ENCODE measurements at regions not wholly inside any gene's neighbourhood (a gene's known extent, or its start where the extent isn't known, plus 50 kb on each side); places are given as distances from the start of the nearest gene placed in this dataset.

DNA sequence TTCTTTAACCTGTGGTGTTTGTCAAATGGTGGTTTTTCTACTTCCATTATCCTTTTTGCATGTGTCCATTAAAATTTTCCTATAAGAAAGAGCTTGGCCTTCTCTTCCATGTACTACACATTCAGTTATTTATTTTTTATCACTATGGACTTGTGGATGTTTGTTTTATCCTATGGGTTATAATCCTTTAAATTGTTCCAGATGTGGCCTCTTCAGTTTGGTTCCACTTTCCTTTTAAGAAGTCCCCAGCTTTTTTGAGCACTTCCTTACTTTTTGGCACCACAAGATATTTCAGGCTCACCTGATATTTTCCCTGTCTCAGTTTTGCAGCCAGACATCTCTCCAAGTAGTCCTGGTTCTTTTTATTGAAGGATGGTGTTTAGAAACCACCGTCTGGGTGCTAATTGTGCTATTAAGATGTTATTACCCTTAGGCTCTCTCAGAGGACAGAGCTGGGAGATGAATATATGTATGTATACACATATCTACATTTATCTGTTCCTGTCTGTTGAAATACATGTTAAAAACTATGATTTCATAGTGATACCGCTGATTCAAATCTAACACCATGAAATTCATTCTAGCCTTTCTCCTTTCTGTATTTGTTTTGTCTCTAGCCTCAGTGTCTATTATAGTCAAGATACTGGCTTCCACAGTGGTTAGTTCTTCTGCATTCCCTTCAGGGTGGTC, 408.5 kb upstream of the RGS6 start:
- DNase-seq = no peak

DNA sequence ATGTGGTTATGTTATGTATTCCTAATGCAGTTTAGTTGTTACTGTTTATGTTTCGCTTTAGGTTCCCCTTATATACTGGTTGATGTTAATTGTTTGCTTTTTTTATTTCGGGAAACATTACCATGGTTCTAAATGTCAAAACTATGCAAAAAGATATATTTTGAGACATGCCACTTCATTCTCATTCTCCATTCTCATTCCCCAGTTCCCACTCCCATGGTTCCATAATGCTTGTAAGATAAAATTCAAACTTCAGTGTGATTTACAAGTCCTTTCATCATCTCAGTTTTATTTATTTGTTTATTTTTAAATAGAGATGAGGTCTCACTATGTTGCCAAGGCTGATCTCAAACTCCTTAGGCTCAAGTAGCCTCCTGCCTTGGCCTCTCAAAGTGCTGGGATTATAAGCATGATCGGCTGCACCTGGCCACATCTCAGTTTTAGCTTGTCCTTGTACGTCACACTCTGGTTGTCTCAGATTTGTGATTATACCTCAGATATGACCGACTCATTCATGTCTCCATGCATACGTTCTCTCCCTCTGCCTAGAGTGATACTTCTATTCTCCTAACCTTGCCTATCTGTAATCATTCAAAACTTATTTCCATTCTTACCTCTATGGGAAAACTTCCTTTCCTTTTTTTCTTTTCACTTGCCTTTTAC, 407.8 kb upstream of the RGS6 start:
- DNase-seq = no peak

DNA sequence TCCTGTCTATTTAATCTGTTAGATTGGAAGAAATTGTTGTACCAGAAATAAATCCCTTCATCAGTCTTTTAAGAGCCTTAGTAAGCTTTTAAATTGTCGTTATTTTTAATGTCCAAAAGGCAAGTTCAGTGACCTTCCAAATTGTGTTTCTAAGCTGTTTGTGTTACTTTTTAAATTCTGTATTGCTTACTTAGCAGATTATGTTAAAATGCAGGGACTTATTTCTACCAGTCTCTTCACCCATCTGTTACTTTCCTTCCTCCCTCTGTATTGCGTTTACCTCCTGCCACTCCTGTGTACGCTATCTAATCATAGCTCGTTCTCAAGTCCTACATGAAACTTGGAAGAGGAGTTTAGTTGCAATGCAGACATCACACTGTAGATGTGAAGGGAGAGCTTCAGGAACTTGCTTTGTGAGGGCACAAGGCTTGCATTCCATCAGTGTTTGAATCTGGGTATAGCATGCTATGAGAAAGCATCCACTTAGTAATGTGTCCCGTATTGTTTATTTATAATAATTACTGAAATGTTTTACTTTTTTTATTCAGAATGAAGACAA, 406.5 kb upstream of the RGS6 start:
- no peak for DNase-seq

DNA sequence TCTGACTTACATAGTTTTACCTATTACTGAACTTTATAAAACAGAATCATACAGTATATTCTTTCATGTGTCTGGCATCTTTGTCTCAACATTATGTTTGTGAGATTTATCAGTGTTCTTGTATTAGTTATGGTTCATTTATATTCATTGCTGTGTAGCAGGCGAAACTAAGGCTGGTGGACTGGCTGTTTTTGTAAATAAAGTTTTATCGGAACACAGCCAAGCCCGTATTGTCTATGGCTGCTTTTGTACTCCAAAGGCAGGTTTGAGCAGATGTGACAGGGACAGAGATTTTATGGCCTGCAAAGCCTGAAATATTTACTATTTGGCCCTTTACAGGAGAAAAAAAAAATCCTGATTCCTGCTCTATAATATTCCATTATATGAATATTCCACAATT, 405.8 kb upstream of the RGS6 start:
- DNase-seq = no peak

DNA sequence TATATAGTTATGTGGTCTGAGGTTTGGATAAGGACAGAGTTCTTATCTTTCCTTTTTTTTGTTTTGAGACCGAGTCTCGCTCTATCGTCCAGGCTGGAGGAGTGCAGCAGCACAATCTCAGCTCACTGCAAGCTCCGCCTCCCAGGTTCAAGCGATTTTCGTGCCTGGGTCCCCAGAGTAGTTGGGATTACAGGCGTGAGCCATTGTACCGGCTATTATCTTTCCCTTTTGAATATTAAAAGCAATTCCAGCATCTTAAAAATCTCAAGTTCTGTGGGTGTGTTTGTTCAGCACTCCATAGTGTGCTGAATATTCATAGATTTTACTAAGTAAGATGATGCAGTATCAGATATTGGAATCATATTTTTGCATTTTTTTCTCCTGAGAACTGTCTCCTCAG, 404.4 kb upstream of the RGS6 start:
- DNase-seq = no peak

DNA sequence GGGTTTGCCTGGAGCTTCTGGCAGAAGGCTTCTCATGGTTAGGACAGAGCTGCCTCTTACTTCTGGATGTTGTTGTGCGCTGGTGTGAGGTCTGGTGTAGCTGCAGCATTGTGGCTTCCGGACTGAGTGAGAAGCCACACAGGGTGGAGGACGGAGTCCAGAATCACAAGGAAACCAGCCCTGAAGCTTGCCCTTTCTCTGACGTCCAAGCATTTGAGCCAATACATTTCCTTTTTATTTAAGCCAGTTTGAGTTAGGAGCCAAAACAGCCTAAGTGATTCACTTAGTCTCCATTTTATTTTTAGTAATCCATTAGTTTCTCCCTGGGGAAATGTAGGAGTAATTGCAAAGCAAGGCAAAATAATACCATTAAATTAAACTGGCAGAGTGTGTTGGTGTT, 402.4 kb upstream of the RGS6 start:
- no peak for DNase-seq

DNA sequence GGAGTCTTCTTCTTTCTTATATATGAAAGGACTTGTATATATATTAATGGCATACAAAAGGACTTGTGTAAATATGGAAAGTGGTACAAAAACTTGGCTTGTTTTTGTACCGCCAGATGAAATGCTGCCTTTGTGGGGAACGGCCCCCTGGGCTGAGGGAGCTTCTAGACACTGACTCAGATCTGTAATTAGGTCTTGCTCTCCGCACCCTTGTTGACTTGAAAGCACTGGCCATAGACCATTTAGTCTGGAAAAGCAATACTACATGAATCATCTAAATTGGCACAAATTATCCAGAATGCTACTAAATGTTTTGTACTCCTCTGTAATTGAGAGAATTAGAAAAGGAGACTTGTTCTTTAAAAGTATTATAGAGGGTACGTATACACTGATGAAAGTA, 399.9 kb upstream of the RGS6 start:
- no peak for DNase-seq

DNA sequence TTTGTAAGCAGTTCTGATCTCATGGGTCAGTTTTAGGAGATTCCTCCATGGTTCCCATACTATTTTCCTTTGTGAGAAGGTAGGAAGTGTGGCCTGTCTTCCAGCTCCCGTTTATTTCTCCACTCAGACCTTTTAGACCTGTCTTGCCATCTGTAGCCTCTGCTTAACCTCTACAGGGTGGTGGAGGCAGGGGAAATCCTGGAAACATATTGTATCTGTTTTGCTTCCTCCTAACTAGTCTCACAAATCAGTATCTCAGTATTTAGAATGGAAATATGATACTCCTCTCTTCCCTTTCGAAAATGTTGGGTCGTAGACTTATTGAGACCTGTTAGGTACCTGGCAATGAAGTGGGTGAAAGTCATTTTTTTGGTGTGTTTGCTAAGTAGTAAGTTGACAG, 399.4 kb upstream of the RGS6 start:
- no peak for DNase-seq

DNA sequence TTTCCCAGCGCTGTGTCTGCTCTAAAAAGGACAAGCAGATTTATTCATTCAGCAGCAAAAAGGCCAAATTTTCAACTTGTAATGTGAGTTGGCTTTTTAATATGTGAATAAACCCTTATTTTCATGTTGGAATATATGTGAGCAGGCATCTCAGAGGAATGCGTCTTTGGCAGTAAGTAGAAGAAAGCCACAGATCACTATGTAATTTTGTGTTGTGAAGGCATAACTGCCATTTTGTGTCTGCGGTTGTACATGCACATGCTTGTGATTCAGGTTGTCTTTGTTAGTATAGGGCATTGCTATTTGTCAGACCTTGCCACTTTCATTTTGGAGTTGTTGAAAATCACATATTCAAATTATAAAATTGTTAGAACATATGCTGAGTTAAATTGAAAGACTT, 398.8 kb upstream of the RGS6 start:
- DNase-seq = no peak

DNA sequence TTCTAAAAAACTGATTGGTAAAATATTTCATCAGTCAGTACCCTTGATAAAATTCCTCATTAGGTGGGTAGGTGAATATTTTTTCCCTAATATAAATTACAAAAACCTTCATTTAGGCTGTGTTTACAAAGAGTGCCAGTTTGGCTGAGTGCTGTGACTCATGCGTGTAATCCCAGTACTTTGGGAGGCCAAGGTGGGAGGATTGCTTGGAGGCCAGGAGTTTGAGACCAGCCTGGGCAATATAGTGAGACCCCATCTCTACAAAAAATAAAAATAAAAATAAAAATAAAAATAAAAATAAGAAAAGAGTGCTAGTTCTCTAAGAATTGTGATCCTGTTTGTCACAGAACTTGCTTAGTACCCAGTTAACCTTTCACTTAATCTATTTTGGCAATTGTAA, 398.4 kb upstream of the RGS6 start:
- no peak for DNase-seq

DNA sequence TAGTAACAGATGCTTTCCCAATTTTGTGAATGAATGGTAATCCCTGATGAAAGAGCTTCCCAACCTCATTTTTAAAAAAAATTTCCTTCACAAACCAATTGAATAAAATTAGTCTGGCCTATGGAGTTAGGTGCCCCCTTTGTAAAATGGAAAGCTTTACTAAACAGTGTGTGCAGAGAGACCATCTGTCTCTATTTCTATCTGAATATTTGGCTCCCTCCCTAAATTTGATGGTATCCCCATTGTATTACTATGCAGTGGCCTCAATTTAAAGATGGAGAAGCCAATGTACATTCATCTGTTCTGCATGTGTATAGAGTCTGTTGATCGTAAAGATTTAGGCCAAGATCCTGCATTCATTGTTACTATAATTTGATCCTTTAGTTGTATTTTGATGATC, 397.7 kb upstream of the RGS6 start:
- no peak for DNase-seq

DNA sequence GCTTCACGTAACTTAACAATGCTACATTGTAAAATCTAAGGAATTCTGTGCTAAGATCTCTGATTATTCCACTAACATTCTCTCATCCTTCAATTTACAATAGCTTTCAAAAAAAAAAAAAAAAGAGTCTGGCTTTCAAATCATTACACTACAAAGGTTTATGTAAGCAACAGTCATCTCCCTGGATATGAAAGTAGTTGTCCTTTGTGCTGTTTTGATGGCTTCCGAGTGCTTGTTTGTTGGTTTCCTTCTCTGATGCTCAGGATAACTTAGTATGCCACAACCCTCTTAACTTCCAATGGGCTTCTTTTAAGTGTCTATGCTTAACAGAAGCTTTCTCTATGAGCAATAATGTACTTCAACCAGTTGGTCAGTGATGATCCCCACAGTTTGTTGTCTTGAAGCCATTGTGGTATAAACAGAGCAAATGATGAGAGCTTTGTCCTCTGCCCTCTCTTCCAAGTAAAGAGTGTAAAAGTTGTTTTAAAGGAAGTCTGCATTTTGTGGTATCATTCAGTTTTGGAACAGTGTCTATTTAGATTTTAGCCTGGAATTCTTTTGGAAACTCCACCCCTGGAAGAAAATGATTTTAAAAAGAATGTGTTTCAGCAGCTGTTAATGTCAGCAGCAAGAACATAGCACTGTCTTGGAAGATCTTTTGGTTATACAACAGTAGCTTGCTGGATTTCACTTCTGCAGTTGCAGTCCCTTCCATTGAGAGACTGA, 396.1 kb upstream of the RGS6 start:
- no peak for DNase-seq

DNA sequence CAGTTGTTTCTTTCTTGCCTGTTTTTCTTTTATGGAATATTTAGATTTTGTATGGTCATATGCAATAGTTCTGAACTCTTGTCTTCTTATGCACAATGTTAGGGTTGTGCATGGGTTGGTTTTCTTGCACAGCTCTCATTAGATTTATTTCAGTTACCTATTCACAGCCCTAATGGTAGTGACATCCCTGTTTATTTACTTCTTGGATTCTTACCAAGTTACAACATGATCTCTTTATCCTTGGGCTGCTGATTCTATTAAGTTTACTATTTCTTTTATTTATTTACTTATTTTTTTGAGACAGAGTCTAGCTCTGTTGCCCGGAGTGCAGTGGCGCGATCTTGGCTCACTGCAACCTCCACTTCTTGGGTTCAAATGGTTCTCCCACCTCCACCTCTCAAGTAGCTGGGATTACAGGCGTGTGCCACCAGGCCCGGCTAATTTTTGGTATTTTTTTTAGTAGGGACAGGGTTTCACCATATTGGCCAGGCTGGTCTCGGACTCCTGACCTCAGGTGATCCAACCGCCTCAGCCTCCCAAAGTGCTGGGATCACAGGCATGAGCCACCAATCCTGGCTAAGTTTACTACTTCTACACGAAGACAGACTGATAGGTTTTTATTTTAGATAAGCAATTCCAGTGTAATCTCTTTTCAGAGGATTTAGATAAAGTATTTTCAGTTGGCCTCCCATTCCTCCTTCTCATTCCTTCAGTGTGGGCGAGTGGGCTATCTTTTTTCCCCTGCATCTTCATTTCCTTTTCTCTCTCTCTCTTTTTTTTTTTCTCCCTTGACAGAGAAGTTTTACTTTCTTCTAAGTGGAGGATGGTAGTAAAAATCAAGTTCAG, 395.1 kb upstream of the RGS6 start:
- no peak for DNase-seq

DNA sequence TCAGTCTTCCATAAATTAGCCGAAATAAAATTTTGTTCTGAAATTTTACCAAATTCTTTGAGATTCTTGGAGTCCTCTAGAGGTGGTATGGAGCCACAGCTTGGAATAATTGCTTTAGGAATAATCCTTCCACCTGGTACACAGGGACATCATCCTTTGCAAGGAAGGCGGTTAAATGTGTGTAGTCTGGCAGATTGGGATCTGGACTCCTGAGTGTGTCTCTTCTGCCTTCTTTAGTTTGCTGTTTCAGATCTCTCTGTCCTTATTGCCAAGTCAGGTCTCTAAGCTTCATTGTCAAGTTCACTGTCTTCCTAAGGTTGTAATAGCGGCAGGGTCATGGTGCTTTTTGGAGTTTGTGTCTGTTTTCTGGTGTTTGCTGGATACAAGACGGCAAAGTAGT, 393.9 kb upstream of the RGS6 start:
- no peak for DNase-seq

DNA sequence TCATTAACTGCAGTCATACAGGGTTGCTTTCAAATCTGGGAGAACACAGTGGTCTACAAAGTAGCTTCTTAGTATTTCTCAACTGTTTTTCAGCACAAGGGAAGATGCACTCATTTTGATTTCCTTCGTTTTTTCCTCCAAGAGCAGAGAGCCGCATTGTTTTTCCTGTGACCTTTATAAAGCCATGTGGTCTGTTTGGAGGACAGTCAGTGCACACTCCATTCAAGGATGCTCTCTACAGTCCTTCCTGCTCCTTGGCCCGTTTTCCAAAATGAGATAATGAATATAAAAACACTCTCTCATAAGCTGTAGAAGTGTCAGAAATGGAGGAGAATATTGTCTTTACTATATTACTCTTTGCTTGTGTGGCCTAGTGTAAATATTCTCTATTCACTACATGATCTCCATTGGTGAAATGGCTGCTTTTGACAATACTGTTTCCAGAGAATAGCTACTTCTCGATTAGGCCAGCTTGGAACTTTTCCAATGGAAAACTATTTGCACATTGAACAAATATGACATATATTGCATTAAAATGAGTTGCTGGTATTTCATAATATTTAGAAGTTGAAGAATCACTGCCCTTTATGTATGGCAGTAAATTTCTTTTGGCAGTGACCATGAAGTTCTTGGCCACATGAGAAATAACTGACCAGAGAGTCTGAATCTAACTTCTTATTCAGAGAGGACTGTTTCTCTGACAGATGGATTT, 393.1 kb upstream of the RGS6 start:
- DNase-seq = no peak

DNA sequence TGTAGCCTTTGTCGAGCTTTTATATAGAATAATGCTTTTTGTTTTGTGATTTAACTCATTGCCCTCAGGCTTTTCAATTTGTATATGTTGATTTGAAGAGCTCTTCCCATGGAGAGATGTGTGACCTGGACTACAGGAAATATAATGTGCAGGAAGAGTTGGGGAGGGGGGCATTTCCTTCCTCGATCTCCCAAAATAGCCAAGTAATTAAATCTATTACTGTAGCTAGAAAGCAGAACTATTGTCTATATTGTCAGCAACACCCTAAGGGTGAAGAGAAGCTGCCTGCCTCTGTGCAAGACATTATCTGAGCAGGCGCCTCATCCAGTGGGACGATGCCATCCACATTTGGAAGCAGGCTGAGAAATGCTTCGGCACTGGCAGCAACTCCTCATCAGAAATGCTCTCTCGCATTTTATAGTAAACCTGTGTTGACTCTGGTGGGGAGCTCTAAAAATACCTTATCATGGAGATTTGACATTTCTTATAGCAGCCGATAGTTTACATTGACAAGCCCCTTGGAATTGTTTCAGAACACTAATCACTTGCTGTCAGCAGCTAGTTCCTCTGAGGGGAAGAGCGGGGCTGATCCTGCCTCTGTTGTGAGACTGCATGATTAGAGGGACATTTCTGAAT, 392.5 kb upstream of the RGS6 start:
- DNase-seq = no peak

DNA sequence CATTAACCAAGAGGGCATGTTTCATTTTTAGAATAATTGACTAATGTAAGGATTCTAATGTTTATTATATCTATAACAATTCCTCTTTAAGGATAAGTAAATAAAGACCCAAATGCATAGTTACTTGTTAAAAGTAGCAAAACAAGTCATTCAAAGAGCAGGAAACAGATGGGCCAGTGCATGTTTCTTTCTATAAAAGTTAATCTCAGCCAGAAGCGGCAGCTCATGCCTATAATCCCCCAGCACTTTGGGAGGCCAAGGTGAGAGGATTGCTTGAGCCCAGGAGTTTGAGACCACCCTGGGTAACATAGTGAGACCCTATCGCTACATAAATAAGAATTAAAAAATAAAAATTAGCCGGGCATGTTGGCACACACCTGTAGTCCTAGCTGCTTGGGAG, 391.0 kb upstream of the RGS6 start:
- no peak for DNase-seq

DNA sequence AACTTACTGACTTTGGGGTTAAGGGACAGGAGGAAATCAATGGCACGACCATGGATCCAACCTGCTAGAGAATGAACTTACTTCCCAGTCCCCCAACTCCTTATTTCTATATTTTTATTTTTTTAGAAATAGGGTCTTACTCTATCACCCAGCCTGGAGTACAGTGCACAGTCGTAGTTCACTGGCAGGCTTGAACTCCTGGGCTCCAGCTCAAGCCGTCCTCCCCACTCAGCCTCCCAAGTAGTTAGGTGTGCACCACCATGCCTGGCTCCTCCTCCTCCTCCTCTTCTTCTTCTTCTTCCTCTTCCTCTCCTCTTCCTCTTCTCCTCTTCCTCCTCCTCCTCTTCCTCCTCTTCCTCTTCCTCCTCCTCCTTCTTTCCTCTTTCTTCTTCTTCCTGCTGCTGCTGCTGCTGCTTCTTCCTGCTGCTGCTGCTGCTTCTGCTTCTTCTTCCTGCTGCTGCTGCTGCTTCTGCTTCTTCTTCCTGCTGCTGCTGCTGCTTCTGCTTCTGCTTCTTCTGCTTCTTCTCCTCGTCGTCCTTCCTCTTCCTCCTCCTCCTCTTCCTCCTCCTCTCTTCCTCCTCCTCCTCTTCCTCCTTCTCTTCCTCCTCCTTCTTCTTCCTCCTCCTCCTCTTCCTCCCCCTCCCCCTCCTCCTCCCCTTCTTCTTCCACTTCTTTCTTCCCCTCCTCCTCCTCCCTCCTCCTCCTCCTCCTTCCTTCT, 390.1 kb upstream of the RGS6 start:
- DNase-seq = no peak

DNA sequence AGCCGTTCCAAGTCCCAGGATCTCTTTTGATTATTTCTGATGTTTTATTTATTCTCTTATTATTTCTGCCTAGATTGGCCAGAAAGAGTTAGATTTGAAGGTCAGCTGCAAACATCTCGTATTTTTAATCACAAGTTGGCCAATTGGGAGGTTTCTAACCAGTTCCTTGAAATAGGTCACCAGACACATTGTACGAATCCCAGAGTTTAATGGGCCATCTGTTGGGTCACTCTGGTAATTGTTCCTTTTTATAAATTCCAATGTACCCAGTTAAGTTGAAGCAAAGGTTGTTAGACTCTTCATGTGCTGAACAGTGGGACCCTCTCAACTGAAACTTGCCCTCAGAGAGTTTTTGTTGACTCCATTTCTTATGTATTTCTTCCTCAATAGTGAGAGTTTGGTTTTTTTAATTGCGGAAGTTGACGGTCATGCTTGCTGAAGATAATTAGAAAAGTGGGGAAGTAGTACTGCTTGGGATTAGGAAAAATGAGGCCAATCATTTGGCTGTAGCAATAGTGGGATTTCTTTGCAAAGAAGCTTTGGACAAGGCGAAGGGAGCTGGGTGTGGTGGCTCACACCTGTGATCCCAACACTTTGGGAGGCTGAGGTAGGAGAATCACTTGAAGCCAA, 382.7 kb upstream of the RGS6 start:
- no peak for DNase-seq

DNA sequence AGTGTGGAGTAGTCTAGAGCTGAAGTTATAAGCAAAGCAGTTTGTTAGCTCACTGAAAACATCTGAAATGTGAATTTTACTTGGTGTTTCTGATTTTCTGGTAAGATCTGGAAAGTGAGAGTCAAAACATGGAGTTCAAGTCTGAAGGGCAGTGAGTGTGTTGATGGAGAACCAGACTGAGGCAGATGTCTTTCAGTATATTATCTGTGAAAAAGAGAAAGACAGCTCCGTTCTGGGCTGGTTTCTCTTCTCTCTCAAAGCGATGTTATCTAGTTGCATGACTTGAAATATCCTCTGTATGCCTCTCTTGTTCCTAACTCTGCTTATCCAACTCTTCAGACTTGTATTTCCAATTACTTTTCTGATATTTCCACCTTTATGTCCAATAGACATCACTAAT, 381.9 kb upstream of the RGS6 start:
- DNase-seq = no peak

All from NCI-H526 (cell line).